Hematopoietic multipotent progenitor cell treated with erythropoietin and hydrocortisone succinate and interleukin-3 and kit ligand, for 6 days (in vitro differentiated cells): ENCODE measurements at regions not wholly inside any gene's neighbourhood (a gene's known extent, or its start where the extent isn't known, plus 50 kb on each side); places are given as distances from the start of the nearest gene placed in this dataset.

Source experiments
- DNase-seq: peaks from one replicate; pipeline ENCODE4 v3.0.0-alpha.2; 2015

DNA sequence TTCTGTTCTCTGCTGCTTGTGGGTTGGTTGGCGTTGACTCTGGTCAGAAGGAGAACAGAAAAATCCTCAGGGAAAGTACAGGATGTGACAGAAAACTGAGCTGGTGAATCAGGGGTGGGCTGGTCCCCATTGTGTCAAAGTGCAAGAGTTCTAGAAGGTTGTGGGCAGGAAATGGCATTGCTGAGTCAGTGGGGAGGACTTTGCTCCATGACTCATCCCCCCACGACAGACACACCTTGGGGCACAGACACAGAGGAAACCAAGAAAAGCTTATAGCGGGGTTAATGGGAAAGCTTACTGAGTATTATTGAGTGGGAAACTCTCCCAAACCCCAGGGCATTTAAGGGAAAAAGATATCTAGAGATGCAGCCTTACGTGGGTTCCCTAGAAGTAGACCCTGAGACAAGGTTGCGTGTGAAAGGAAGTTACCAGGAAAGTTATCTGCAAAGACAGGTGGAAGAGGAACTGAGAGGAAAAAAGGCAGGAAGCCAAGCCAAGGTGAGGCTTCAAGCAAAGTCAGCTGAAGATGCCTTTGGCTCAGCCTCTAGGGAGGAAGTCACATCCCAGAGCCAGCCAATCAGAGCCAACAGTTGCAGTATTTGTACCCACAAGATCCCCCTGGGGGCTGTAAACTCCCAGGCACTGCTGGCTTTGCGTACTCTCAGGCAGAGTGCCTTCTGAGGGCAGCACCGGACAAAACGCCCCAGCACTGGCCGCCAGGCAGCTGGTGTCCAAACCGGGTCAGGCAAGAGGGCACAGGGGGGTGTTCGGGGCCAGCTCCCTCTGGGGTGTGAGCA lies 86.4 kb downstream of the FOXL1 start:
- no peak for DNase-seq

DNA sequence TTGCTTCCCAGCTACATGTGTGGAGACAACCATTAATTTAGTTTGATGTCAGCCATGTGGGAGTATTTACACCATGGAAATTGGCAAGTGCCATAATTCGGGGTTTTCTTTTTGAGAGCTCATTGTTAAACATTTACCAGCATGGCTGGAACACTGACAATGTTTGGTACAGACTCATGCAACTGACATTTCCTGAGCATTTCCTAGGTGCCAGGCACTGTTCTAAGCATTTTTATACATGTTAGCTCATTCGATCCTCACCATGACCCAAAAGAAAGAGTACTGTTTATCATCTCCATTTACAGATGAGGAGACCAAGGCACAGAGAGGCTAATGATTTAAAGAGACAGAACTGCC lies 86.9 kb downstream of the FOXL1 start:
- DNase-seq, result no peak

DNA sequence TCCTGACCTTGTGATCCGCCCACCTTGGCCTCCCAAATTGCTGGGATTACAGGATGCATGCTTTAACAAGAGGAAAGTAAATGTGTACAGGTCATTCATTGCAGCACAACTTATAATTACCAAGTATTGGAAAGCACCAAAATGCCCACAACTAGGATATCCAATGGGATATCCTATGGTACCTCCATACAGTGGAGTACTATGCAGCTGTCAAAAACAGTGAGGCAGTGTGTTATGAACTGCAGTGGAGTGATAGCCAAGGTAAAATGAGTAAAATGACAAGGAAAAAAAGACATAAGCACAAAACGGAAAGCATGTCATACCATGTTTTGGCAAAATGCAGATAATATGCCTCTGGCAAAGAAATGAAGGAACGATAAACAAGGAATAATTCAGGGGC lies 87.6 kb downstream of the FOXL1 start:
- no peak for DNase-seq

DNA sequence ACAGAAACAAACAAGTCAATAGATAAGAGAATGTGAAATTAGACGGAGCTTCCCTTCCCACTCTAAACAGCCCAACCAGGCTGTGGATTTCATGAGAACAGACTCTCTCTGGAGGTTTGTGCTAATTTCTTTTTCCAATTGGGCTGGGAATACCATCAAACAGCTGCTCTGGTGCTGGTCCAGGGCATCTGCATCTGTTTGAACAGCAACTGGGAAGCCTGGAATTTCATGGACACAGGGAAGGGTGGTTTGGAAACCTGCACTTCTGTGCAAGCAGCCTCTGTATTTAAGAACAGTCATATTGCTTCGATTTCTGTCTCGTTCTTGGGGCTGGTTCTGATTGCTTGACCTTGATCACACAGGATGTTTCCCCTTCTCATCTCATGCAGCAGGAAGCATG lies 88.7 kb downstream of the FOXL1 start:
- DNase-seq, result no peak

DNA sequence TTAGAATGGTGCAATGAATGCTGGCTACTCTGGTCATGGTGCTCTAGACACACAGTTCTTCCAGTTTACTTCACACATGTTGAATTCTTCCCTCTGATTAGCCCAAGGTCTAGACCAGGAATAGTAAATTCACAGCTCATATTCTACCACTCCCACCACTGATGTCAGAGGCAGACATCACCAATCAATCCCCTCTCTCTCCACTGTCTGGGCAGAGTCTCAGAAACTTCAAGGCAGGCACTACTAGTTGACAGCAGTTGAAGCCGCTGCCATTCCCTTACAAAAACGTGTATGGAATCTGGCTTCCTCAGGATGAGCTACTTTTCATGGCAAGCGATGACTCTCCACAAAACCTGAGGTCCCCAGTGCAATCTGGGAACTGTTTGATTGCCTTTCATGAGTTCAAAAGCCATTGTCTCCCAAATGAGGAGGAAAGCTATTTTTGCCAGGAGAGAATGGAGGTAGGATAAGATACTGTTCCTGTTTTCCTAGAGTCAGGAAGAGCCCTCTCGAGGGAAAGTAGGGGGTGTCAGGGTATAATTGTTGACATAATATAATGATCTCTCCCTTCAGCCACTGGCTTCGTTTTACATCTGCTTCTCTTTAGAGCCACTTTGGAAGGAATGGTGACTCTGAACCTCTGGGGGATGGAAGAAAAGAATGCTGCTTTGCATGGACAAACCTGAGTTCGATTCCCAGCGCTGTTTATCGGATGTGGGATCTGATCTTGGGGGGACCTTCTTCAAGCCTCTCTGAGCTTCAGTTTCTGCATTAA lies 90.0 kb downstream of the FOXL1 start:
- DNase-seq, result no peak

DNA sequence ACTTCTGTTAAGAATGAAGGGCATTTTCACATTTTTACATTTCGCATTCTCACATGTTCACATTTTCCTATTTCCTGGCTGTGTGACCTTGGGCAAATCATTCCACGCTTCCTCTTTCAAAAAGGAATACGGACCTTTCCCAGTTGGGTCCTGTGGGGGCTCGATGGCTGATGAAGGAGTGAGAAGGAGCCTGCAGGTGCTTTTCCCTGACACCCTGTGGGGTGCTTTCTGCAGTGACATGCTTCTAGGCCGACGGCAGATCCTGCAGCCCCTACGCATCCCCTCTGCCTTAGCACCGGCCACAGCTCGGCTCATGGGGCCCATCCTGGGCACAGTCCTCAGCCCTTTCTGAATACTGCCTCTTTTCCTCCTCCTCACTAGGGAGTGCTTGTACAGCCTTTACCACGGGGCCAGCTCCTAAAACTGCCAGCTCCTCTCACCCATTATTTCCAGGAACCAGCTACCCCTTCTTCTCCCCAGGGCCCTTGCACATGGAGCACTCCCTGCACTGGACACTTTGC lies 91.0 kb downstream of the FOXL1 start:
- no peak for DNase-seq

DNA sequence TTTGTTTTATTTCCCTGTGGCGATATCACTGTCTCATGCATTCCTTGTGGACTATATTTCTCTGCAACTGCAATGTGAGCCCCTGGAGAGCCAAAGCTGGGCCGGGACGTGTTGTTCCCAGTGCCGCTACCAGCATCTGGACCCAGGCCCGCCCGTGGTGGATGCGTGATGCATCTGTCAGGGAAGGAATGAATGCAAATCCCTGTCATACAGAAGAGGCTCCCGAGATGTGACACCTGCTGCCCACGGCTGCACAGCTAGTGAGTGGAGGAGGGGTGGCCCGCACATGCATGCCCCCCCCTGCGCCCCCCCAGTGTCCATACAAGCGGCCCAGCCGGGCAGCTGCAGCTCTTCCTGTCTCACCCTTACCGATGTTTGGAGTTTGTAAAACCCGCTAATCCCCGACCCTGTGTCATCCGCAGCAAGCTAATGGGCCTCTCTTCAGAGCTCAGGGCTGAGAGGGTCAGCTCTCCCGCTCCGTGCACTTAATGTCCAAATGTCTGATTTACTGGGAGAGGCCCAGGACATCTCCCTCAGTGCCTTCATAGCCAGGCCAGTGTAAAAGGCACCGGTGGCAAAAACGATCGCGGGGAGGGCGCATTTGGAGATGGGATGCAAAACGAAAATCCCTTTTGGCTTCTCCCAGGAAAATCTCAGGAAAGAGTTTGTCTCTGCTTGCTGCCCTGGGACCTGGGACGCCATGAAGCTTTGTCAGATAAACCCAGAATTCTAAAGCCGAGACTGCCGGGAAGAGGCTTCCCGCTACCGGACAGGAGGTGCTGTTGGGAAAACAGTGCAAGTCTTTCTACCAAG lies 91.8 kb downstream of the FOXL1 start:
- no peak for DNase-seq

DNA sequence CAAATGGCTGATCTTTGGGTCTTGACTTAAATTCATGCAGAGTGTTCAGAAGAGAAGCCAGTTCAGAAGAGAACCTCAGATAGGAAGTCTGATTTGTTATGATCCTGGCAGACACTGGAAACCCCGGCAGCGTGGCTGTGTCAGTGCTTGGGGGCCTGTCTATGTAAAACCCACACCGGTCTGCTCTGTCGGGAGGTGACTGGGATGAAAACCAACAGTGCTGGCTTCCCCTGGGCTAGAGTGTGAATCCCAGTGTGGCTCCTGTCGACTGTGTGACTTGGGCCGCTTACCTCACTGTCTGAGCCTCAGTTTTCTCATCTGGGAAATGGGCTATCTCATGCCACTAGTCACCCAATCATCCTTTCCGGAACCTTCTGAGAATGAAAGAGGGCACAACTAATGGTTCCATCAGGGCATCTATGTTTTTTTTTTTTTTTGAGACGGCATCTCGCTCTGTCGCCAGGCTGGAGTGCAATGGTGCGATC lies 92.4 kb downstream of the FOXL1 start:
- DNase-seq, result no peak

DNA sequence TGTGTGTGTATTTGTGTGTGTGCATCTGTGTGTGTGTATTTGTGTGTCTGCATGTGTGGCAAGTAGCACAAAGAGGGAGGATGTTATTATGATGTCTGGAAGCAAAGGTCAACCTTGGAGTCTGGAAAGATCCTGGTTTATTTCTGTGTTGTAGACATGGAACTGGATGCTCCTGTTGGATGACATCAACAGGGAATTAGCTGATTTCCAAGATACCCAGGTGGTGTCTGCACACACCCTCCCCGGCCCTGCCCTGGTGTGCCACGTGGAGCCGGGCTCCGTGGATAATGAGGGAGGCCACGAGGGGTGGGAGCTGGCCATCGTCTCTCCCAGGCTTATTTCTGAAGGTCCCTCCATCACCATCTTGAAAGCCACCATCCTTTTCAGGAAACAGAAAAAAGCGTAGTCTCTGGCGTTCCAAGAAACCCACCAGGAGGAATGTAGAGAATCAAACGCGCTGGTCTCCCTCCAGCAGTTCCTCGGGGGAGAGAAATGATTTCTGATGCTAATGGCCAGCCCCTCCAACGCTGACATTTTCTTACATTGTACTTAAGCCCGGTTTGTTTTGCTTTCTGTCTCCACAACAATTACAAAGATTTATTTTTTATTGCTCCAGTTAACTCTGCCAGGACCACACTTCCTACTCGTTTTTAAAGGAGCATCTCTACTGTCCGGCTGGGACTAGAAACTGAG lies 93.3 kb downstream of the FOXL1 start:
- DNase-seq, result no peak

DNA sequence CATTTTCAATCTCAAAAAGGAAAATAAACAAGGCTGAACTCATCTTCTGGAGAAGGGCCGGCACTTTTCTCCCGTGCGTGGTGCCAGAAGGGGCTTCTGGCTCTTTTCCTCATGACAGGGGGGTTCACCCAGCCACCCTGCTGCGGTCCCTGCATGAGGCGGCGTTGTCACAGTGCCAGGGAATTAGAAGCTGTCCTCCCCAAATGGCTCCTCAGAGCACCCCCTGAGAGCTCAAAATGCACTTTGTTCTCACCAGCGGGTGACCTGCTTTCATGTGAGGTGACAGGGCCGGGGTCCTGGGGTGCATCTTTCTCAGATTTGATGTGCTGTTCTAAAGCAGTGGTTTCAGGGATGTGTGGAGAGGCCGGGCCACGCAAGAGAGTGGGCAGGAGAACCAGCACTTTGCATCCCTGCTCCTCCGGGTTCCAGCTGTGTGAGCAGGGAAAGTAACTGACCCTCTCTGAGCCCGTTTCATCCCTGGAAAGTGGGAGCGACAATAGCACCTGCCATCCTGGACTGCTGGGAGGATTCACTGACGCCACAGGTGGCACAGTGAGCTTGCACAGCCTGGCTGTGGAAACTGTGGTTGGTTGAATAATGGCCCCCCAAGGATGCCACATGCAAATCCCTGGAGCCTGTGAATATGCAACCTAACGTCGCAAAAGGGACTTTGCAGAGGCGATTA lies 94.0 kb downstream of the FOXL1 start:
- DNase-seq, result no peak

DNA sequence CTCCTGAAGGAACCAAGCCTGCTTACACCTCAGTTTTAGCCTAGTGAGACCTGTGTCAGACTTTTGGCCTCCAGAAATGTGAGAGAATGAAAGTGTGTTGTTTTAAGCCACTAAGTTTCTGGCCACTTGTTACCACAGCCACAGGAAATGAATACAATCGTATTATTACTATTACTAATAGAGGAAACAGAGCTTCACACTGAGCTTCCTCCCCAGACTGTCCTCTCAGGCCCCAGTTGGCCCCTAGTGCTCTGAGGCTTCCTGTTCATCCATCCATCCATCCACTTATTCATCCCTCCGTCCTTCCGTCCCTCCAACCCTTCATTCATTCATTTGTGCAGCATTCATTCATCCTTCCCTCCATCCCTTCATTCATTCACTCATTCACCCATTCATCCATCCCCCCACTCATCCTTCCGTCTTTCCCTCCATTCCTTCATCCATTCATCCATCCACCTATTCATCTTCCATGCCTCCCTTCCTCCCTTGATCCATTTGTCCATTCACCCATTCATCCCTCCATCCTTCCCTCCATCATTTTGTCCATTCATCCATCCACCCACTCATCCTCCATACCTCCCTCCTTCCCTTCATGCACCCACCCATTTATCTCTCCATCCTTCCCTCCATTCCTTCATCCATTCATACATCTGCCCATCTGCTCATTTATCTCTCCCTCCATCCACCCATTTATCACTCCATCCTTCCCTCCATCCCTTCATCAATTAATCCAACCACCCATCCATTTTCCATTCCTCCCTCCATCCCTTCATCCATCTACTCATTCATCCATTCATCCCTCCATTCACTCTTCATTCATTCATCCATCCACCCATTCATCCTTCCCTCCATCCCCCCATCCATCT lies 95.0 kb downstream of the FOXL1 start:
- no peak for DNase-seq

DNA sequence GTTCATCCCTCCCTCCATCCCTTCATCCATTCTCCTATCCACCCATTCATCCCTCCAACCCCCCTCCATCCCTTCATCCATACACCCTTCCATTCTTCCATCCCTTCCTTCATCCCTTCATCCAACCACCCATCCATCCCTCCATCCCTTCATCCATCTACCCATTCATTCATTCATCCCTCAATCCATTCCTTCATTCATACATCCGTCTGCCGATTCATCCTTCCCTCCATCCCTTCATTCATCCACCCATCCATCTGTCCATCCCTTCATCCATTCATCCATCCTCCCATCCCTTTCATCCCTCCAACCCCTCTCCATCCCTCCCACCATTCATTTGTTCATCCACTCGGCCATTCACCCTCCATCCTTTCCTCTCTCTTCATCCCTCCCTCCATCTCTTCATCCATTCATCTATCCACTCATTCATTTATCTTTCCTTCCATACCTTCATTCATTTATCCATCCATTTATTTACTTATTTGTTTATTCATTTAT lies 95.7 kb downstream of the FOXL1 start:
- DNase-seq, result no peak

DNA sequence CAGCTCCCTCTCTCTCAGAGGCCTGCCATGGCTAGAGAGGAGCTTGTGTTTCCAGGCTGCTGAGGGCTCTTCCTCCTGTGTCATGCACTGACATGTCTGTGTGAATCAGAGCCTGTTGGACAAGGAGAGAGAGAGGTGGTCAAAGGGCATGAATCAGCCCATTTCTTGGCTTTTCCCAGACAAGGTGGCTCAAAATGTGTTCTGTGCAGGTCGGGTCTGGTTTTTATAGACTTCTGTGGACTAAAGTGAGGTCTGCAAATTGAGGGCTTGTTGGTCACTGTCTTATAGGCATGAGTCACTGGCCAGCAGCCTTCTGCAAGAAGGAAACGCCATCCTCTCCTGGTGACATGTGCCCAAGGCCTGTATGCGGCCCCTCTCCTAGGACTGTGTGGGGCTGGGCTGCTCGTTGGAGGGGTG lies 97.9 kb downstream of the FOXL1 start:
- no peak for DNase-seq

DNA sequence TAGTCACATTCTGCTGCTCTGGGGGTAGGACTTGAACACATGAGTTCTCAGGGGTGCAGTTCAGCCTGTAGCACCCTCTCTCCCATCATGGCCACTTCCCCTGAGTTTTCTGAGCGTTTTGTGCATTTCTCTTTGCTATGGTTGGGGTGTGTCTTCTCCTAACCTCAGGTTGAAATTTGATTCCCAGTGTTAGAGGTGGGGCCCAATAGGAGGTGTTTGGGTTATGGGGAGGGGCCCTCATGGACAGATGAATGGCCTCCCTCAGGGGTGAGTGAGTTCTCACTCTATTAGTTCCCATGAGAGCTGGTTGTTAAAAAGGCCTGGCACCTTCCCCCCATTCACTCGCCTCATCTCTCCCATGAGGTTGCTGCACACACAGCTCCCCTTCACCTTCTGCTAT lies 101.1 kb downstream of the FOXL1 start:
- DNase-seq, result no peak

DNA sequence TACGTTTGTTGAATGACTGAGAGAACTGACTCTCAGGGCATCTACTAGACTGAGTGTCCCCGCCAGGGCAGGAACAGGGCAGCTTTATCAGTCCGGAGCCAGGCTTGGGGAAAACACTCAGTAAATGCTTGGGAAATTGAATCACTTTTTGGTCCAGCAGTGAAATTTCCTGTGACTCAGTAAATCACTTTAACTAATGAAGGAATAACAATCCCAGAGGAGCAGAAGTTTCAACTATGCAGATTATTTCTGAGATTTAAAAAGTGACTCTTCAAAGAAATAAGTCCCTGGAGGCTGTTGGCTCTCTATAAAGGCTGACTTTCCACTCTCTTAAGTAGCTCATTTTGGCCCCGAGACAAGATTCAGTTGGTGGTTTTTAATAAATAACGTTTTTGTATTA lies 101.8 kb downstream of the FOXL1 start:
- DNase-seq, result no peak

DNA sequence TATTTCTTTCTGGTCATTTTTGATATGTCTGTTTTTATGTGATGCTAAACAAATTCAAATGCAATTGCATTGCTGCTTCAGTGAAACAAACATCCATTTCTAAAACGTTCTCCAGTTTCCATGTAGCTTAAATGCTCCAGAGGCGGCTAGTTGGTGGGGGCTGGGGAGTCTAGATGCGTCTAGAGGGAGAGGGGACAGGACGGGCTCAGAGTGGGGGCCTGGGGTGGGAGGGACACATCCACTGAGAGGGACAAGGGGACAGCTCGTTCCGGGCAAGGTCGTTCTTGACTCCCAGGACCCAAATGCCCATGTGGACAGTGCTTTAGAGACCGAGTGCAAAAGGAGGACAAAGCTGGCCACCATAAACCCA lies 102.3 kb downstream of the FOXL1 start:
- no peak for DNase-seq

DNA sequence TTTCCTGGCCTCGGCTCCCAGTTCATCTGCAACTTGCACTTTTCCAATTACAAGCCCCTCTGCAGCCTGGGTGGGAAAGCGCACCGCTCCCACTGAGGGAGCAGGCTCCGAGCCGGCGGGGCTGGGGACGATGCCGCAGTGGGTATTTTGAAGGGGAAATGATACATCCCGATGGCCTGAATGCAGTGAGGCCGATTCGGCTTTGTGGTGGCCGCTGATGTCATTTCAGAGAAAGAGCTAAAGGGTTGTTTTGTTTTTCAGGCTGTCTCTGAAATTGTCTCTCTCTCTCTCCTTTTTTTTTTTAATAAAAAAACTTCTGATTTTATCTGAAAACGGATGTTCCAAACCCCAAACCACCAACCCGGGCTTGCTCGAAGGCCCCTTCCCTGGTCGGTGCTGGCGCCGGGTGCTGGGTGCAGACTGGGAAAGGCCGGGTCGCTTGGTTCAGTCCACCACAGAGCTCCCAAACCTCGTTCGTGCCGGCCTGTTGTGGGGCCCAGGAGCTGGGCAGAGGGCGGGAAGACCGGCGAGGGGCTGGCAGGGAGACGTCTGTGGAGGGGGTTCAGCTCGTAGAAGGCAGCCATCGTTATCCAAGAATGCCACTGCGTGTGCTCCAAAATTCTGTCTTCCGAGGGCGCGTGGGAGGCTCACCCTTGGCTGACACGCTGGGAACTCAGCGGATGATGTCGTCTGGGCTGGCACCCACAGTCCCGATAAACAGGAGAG lies 102.8 kb downstream of the FOXL1 start:
- no peak for DNase-seq

DNA sequence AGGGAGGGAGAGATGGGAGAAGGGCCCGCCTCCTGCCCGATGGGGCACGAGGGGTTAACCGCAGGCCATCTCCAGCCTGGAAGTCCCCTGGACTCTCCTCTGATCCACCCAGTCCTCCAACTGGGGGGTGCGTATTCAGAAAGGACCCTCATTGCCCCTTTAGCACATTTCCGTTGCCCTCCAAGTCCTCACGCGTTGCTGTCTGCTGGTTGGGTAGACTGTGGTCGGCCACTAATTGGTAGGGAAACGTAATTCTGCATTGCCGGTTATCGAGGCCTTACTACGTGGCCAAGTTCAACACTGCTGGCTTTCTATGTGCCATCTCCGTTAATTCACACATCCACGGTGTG lies 103.4 kb downstream of the FOXL1 start:
- no peak for DNase-seq

DNA sequence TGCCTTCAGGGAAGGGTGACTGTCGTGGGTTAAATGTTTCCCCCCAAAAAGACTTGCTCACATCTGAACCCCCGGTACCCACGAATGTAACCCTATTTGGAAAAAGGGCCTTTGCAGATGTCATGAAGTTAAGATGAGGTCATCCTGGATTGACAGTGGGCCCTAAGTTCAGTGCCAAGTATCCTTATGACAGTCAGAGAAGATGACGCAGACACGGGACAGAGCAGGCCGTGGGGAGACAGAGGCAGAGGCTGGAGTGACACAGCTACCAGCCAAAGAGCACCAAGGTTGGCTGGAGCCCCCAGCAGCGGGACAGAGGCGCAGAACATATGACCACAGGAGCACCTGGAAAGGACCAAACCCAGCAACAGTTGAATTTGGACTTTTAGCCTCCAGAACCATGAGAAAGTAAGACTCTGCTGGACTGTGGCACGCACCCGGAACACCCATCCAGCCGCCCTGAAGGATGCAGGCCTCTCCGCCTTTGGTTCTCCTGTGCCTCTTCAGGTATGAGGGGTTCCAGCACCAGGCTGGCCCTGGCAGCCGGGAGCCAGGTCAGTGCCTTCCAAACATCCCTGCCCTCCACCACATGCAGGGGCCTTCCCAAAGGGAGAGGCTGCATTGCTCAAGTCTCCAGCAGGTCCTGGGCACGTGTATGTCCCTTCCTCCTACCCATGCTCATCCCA lies 104.0 kb downstream of the FOXL1 start:
- DNase-seq, result no peak
